Suprapubic skin (tissue), 4 donors: ENCODE measurements at regions not wholly inside any gene's neighbourhood (a gene's known extent, or its start where the extent isn't known, plus 50 kb on each side); places are given as distances from the start of the nearest gene placed in this dataset.

Experiments
- DNase-seq, 2 donors: peaks; one replicate each; pipeline ENCODE4 v3.0.0-alpha.2; 2019; ENCODE audit warnings: low spot score in 2 of 2
- H3K27ac ChIP-seq: fragments of 200-600 bp; sonication (generic); one replicate; pipeline ENCODE4 v1.5.1; 2019
- H3K27me3 ChIP-seq: fragments of 200-600 bp; sonication (generic); one replicate; pipeline ENCODE4 v1.5.1; 2019
- H3K36me3 ChIP-seq: fragments of 200-600 bp; sonication (generic); one replicate; pipeline ENCODE4 v1.5.1; 2019
- H3K4me1 ChIP-seq: fragments of 200-600 bp; sonication (generic); one replicate; pipeline ENCODE4 v1.5.1; 2019
- H3K4me3 ChIP-seq: fragments of 200-600 bp; sonication (generic); one replicate; pipeline ENCODE4 v1.5.1; 2019; ENCODE audit warnings: mild to moderate bottlenecking
- H3K9me3 ChIP-seq: fragments of 200-600 bp; sonication (generic); one replicate; pipeline ENCODE4 v1.5.1; 2019
- EP300 ChIP-seq: sonication (generic); formaldehyde crosslinking; IDR thresholded peaks from one replicate; pipeline ENCODE4 v1.6.1; 2017; ENCODE audit warnings: antibody characterized with exemption
- POLR2A ChIP-seq, 2 donors: fragments of 450-650 bp; IDR thresholded peaks; one replicate each; pipeline ENCODE4 v1.6.1; 2017; ENCODE audit warnings: antibody characterized with exemption in 2 of 2, mild to moderate bottlenecking in 2 of 2, moderate library complexity in 2 of 2
- POLR2AphosphoS5 ChIP-seq, 3 donors: sonication (generic); formaldehyde crosslinking; IDR thresholded peaks; one replicate each; pipeline ENCODE4 v1.6.1; 2017; ENCODE audit warnings: antibody characterized with exemption in 3 of 3
- WGBS: methylation state at CpG from one replicate; pipeline ENCODE4 v1.1.5; 2018; 5-methylcytosine and 5-hydroxymethylcytosine counted together
- TF ChIP-seq, protein P1 (sequence below), 2 donors: fragments of 200-600 bp in 1 of 2; fragments of 450-650 bp in 1 of 2; sonication (generic) in 1 of 2; IDR thresholded peaks; one replicate each; pipeline ENCODE4 v1.5.1; 2016 to 2019; ENCODE audit warnings: antibody characterized with exemption in 2 of 2, mild to moderate bottlenecking in 1 of 2, moderate library complexity in 1 of 2

DNA sequence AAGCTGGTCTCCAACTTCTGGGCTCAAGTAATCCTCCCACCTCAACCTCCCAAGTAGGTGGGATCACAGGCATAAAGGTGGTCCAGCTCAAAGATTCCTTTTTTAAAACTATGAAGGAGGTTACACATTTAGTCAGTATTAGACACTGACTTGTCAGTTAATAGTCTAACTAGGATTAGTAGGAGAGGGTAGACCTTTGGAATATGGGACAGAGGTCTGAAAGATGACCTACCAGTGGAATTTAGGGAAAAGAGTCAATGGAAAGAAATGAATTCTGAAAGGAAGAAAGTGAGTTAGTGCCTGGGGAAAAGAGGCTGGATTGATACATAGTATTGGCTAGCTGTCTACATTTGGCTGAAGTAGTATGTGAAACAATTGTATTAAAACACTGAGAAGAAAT is 220.7 kb downstream of the MZT1 start:
- Histone ChIP-seq H3K27me3 (no peaks in the 10 kb centered on the region), H3K36me3 (no peaks in the 10 kb centered on the region), H3K4me1 (no peaks in the 10 kb centered on the region), H3K4me3 (no peak overlapping the region), H3K27ac (no peak overlapping the region), H3K9me3 (no peaks in the 10 kb centered on the region)
- DNase-seq: no peak
- TF ChIP-seq, protein P1, sequence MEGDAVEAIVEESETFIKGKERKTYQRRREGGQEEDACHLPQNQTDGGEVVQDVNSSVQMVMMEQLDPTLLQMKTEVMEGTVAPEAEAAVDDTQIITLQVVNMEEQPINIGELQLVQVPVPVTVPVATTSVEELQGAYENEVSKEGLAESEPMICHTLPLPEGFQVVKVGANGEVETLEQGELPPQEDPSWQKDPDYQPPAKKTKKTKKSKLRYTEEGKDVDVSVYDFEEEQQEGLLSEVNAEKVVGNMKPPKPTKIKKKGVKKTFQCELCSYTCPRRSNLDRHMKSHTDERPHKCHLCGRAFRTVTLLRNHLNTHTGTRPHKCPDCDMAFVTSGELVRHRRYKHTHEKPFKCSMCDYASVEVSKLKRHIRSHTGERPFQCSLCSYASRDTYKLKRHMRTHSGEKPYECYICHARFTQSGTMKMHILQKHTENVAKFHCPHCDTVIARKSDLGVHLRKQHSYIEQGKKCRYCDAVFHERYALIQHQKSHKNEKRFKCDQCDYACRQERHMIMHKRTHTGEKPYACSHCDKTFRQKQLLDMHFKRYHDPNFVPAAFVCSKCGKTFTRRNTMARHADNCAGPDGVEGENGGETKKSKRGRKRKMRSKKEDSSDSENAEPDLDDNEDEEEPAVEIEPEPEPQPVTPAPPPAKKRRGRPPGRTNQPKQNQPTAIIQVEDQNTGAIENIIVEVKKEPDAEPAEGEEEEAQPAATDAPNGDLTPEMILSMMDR (IDR thresholded peaks at IDR 0.05): no peak
- TF ChIP-seq EP300: no peak
- TF ChIP-seq POLR2A (IDR thresholded peaks at IDR 0.05): no peak
- TF ChIP-seq POLR2AphosphoS5 (IDR thresholded peaks at IDR 0.05): no peak

DNA sequence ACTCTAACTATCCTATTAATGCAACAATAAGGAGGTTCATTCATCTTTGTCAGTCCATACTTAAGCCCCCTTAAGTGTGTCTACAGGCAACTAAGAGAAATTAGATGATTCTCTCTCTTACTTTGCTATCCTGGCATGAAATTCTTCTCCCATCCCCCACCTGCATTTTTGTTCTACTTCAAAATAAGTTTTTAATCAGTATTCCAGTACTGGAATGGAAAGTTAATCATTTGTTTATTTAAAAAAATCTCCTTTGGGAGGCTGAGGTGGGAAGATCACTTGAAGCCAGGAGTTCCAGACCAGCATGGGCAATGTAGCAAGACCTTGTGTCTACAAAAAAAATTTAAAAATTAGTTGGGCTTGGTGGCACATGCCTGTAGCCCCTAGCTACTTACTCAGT is 222.1 kb downstream of the MZT1 start:
- TF ChIP-seq POLR2AphosphoS5 (IDR thresholded peaks at IDR 0.05) (no peak), POLR2A (IDR thresholded peaks at IDR 0.05) (no peak), EP300 (no peak)
- TF ChIP-seq, protein P1 (IDR thresholded peaks at IDR 0.05): no peak
- no peaks in the 10 kb centered on the region for H3K27me3 ChIP-seq
- H3K9me3 ChIP-seq: no peaks in the 10 kb centered on the region
- no peak overlapping the region for H3K27ac ChIP-seq
- H3K4me3 ChIP-seq: no peak overlapping the region
- H3K36me3 ChIP-seq: no peaks in the 10 kb centered on the region
- no peaks in the 10 kb centered on the region for H3K4me1 ChIP-seq
- no peak for DNase-seq

DNA sequence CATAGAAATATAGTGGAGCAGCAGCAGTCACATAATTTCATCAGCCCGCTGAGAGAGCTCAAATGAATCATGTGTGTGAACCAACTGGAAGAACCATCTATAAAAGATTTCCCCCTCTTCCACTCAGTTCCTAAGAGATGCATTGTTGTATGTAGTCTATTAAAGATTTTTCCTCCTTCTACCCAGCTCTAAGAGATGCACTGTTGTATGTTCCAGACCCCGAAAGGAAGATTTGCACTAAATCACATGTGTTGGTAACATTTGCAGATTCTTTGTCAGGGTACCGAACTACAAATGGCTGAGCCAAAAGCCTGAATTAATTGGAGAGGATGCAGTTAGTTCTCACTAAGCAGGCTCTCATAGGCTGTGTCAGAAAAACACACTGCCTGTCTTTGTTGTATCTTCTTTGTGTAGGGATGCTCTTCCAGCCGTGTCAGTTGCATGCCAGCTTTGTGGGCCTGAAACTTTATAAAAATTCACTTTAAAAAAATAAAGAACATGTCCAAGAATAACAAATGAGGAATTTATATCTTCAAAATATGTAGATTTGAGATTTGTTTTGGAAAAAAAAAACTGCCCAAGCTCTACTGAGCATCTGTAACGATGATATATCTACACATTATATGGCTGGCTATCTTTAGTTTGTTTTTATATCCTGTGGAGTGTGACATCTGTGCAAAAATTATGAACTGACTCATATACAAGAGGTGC is 223.1 kb downstream of the MZT1 start:
- Histone ChIP-seq H3K27ac (no peak overlapping the region), H3K9me3 (no peaks in the 10 kb centered on the region), H3K4me1 (no peaks in the 10 kb centered on the region), H3K4me3 (no peak overlapping the region), H3K36me3 (no peaks in the 10 kb centered on the region), H3K27me3 (no peaks in the 10 kb centered on the region)
- TF ChIP-seq EP300 (no peak), POLR2AphosphoS5 (IDR thresholded peaks at IDR 0.05) (no peak)
- TF ChIP-seq, protein P1 (IDR thresholded peaks at IDR 0.05): no peak
- WGBS: 68% methylated on average over 5 of the region's 5 CpGs
- no peak for DNase-seq

DNA sequence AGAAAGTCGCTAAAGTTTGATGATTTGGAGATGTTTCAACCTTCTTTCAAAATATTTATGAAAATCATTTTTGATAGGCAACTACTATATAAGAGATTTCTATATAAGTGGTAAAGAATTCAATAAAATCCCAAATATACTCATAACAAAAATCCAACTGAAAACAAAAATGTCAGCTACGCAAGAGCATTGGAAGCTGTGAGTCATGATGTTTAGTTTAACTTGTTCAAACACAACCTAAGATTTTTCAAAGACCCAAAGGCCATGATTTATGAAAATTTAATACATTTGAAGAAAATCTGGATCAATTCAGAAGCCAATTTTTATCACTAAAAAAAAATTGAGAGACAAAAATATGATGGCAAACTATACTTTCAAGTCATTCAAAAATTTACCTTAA is 226.6 kb downstream of the MZT1 start:
- TF ChIP-seq, protein P1 (IDR thresholded peaks at IDR 0.05): no peak
- TF ChIP-seq POLR2A (IDR thresholded peaks at IDR 0.05): no peak
- TF ChIP-seq POLR2AphosphoS5 (IDR thresholded peaks at IDR 0.05): no peak
- no peak for TF ChIP-seq EP300
- no peaks in the 10 kb centered on the region for H3K4me1 ChIP-seq
- DNase-seq: no peak
- no peaks in the 10 kb centered on the region for H3K9me3 ChIP-seq
- H3K27ac ChIP-seq: no peak overlapping the region
- WGBS: 83% methylated on average over 2 of the region's 2 CpGs
- no peak overlapping the region for H3K4me3 ChIP-seq
- no peaks in the 10 kb centered on the region for H3K27me3 ChIP-seq
- no peaks in the 10 kb centered on the region for H3K36me3 ChIP-seq

DNA sequence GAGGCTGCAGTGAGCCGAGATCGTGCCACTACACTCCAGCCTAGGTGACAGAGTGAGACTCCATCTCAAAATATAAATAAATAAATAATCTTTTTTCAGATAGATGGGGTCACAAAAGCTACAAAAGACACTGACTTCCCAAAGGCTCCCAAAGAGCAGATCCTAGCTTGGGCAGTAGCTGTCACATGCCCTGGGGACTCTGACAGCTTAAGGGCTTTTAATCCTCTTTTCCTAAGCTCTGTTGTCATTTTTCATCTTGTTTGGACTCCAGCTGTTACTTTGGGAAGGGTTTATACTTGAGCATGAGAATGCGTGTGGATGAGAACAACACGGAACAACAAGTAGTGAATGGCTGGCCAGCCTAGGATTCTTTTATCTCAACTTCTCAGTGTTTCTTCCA is 231.7 kb downstream of the MZT1 start:
- Histone ChIP-seq H3K4me3 (no peak overlapping the region), H3K36me3 (no peaks in the 10 kb centered on the region), H3K27ac (no peak overlapping the region), H3K27me3 (no peaks in the 10 kb centered on the region), H3K4me1 (no peaks in the 10 kb centered on the region), H3K9me3 (no peaks in the 10 kb centered on the region)
- TF ChIP-seq POLR2AphosphoS5 (IDR thresholded peaks at IDR 0.05): no peak
- TF ChIP-seq, protein P1 (IDR thresholded peaks at IDR 0.05): no peak
- TF ChIP-seq POLR2A (IDR thresholded peaks at IDR 0.05): no peak
- no peak for TF ChIP-seq EP300
- 93% methylated on average over 4 of the region's 4 CpGs for WGBS
- DNase-seq: no peak
